Sciatic nerve (tissue), 2 donors: ENCODE measurements at regions not wholly inside any gene's neighbourhood (a gene's known extent, or its start where the extent isn't known, plus 50 kb on each side); places are given as distances from the start of the nearest gene placed in this dataset.
"Not testable (repeated sequence)": the region's sequence is repeated elsewhere in the genome, so short reads cannot be mapped to it uniquely, and the experiment has no call there.

Source experiments
- ATAC-seq: fragments of 200-7000 bp; cut with Tn5 transposase; one replicate; pipeline ENCODE4 v1.9.1; 2020; ENCODE audit warnings: mild to moderate bottlenecking, moderate library complexity
- DNase-seq: peaks from one replicate; pipeline ENCODE4 v3.0.0-alpha.2; 2020; ENCODE audit warnings: low spot score
- intact Hi-C: fragments of 100-400 bp; cut with DNase I; formaldehyde crosslinking; loops from one replicate; pipeline ENCODE4 v1.14.2; 2022
- donor health status: DM: no; HTN: no; CAD: no.
- donor health status: DM: no; HTN: no; CAD: no.

DNA sequence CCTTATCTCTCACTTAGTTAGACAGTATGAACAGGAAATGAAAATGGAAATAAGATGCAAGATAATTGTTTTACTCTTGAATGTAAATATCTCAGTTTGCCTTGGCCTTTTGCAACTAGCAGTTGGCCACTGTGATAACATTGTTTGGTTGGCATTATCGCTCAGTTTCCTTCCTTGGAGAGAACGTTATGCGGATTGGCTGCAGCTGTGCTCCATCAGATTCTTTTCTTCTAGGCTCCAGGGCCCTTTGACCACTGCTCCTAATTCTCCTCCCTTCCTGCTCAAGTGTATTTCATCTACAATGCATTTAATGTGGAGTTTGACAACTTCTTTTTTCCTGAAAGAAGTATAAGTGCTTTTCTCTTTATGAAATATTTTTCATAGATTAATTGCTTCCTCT, 284.2 kb downstream of the ADAMTS20 start:
- intact Hi-C loops, result no loop called here
- DNase-seq (no peak), ATAC-seq (no peak)

DNA sequence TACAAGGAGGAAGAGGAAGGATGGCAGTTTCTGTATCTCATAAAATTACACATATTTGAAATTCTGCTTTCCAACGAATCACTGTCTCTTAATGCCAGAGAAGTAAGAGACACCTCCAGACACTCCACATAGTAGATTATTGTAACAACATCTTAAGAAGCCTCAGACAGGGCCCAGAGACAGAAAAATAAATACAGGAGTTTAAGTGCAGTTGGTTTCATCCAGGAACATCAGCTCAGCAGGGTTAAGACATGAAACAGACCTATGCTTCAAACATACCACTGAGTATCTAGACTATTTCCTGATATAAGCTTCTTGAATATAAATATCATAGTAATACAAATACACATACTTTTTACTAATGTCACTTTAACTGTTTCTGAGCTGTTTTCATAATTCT, 290.3 kb downstream of the ADAMTS20 start:
- DNase-seq, result no peak
- intact Hi-C loops, result no loop called here
- no peak for ATAC-seq

DNA sequence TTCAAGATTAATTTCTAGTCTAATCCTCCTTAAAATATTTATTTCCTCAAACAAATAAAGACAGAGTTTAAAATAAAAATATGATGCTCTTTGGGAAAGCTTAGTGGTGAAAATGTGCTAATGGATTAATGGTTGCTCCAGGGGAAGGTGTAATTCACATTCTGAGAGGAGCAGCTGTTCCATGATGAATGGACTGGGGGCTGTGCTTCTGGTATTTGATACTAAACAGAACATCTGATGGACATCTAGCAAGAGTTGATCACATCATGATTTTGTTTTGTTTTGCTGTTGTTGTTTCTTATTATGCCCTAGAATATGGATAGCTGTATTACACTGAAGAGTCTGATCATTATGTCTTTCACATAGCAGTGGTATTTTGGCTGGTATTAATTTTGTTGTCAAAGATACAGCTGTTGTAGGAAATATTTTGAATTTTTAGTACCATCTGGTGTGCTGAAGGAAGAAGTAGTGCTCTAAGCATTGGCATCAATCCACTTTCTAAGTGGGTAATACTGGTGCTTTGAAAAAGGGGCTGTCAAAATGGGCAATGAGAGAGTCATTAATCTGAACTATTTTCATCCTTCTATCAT, 296.4 kb downstream of the ADAMTS20 start:
- ATAC-seq, result no peak
- intact Hi-C loops, result no loop called here
- no peak for DNase-seq

DNA sequence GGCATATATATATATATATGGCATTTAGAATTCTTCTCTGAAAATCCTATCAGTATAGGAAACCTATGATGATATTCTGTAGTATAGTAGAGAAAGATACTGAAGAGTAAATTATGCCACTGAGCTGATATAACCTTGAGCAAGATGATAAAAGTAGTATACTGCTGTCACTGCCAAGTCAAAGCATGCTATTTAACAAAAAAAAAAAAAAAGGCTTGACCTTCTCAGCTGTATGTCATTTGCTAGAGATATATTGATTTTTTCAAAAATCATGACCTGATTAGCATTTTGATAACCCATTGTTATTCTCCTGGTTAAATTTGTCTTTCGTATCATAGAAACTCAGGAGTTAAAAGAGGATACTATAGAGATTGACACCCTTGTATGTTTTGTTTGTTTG, 299.4 kb downstream of the ADAMTS20 start:
- DNase-seq (no peak), ATAC-seq (no peak)
- intact Hi-C loops, result no loop called here

DNA sequence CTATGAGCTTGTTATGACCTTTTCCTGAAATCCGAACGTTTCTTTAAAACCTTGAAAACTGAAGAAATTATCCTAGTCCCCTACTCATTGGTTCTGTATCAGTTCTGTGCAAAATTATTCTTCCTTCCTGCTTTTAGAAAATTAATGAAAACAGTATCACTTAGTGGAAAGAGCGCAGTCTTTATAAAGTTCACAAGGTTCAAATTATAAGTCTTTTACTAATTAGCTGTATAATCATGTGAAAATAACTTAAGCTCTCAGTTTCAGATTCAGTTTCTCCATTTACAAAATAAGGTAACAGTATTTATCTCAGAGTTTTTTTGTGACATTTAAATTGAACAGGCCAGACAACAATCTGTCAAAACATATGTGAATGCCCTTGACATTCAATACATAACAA, 306.1 kb downstream of the ADAMTS20 start:
- ATAC-seq (no peak), DNase-seq (no peak)
- intact Hi-C loops, result no loop called here

DNA sequence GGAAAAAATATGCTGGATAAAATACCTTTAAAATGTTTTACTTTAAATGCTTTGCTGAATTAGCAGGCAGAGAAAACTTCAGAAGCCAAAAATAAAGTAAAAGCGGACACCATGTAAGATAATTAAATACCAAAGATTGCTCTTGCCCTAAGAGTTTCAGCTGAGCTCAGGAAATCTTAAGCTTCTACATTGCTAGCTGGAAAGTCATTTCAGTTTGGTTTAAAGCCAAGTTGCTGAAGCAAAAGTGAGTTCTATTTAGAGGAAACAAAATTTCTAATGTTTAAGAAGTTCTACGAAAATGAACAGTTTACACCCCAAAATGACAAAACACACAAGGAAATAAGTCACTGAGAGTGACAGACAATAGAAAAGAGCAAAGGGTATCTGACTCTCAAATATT, 310.0 kb downstream of the ADAMTS20 start:
- no peak for ATAC-seq
- DNase-seq, result no peak
- intact Hi-C loops, result no loop called here

DNA sequence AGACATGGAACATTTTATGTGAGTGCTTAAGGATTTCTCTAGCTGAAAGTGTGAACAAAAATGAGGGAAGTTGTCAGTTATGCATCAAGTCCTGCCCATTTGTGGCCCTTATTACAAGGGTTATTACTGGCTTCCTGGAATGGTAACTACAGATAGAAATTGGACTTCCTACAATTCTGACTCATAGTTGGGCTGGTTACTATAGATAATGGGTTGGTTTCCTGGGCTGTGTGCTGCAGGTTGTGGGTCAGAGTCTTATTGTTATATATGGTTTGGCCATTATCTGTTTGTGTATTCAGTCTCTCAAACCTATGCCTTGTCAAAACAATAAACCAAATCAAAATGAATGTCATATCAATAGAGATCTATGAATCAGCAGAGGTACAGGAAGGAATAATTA, 313.7 kb downstream of the ADAMTS20 start:
- ATAC-seq, result no peak
- no peak for DNase-seq
- intact Hi-C loops, result no loop called here

DNA sequence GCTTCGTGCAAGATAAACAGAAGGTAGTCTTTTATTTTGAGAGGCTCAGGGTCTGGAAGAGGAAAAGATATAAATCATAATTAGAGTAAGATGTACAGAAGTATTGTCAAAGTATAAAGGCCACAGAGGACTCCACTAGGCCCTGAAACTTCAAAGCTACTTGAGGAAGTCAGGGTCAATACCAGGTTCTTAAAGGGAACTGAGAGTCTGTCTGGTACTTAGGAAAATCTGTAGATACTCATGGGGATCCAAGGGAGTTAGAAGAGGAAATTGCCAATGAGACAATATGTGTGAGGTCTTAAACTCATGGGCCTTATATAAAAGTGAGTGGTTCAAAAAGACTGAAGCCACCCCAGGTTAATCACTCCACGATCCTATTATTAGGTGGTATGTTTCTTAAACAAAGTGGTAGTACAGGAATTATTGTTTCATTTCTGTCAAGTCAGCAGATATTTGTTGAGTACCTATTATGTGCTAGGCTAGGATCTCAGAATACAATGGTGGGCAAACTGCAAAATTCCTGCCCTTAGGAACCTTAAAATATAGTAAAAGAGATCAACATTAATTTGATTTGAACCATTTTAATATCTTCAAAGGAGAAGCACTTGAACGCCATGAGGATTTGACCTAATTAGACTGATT, 314.6 kb downstream of the ADAMTS20 start:
- intact Hi-C loops, result no loop called here
- no peak for ATAC-seq
- no peak for DNase-seq

DNA sequence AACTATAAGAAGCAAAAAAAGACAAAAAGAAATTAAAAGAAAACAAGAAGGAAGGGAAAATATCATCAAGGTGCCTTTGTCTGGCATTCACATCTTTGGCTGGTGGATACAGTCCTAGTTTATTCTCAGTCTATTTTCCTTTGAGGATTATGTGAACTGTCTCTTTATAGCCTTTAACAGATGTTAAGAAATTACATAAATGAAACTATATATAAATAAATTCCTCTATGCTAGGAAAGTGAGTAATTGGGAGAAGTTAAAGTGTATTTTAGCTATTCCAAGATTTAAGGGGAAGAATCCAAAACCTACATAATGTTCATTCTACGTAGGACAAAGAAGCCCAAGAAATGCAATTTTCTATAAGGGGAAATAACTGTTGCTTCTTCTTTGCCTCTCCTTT, 316.3 kb downstream of the ADAMTS20 start:
- no peak for ATAC-seq
- no peak for DNase-seq
- intact Hi-C loops, result no loop called here

DNA sequence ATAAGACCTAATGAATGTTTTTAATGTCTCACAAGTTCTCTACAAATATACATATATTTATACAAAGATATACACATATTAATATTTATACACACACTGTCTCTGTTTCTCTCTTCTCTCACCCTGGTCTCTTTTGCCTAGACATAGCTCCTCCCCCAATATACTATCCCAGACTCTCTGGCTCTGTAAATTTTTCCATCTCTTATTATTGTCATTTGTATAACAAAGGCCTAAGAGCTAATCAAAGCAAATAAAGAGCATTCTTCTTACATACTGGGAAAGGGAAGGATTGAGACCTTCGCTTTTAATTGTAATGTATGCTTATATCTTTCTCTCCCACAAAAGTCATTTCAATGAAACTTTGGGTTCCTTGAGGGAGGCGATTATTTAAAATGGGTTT, 318.1 kb downstream of the ADAMTS20 start:
- ATAC-seq, result no peak
- intact Hi-C loops, result no loop called here
- no peak for DNase-seq

DNA sequence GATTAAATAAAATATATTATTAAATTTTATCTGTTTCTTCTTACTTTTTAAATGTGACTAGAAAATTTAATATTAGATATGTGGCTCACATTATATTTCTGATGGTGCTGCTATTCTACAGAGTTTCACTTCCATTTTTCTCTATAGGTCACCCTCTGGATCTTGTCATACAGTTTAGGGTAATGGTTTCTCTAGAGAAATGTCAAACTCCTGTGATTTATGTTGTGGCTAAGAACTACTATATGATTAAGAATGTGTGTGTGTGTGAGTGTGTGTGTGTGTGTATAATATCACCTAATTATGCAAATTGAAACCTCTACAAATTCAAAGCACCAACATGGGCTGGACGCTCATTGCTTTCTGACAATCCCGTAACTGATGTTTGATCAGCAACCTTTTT, 325.9 kb downstream of the ADAMTS20 start:
- ATAC-seq, result no peak
- DNase-seq, result no peak
- intact Hi-C loops, result loop anchor here (5.0 kb wide), 1 partner anchor 1694 kb away; no protein-coding TSS in a partner anchor

DNA sequence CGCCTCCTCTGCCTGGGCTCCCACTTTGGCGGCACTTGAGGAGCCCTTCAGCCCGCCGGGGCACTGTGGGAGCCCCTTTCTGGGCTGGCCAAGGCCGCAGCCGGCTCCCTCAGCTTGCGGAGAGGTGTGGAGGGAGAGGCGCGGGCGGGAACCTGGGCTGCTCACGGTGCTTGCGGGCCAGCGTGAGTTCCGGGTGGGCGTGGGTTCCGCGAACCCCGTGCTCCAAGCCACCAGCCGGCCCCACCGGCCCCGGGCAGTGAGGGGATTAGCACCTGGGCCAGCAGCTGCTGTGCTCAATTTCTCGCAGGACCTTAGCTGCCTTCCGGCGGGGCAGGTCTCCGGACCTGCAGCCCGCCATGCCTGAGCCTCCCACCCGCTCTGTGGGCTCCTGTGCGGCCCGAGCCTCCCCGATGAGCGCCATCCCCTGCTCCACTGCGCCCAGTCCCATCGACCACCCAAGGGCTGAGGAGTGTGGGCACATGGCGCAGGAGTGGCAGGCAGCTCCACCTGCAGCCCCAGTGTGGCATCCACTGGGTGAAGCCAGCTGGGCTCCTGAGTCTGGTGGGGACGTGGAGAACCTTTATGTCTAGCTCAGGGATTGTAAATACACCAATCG, 327.7 kb downstream of the ADAMTS20 start:
- not testable (repeated sequence) for ATAC-seq, DNase-seq

DNA sequence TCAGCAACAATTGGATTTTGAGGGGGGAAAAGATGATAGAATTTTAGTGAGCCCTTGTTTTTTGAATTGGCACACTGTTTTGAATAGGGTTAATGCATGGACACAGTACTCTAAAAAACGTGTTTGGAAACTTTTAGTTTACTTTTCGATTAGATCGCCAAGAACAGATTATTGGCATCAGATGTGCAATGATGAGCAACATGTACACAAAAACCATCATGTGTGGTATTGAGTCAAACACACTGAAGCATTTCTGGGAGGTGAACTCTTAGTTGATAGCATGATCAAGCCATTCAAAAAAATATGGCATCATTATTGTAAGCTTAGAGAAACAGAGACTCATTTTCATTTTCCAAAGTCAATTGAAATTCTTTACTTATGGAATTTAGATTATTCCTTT, 329.2 kb downstream of the ADAMTS20 start:
- DNase-seq (no peak), ATAC-seq (no peak)
- intact Hi-C loops, result no loop called here

More for the DNA sequence above, 327.7 kb downstream of the ADAMTS20 start:
- intact Hi-C loops, result not testable (repeated sequence)

DNA sequence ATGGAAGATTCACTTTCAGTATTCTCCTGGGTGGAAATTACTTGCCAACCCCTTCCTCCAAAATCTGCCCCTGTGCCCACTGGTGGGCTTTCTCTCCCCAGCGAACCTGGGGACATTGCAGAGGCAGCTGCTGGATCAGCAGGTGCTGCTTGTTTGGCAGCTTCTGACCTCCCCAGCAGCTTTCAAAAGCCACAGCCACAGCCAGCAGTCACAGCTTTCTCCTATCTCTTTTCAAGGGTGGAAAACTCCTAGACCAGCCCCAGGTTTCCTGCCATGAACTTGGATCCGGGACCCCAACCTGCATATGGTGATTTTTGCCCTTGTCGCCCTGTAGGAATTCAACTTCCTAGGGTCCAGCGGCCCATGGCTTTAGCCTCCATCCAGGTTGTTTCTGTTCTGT, 330.8 kb downstream of the ADAMTS20 start:
- no peak for DNase-seq
- no peak for ATAC-seq
- intact Hi-C loops, result no loop called here

DNA sequence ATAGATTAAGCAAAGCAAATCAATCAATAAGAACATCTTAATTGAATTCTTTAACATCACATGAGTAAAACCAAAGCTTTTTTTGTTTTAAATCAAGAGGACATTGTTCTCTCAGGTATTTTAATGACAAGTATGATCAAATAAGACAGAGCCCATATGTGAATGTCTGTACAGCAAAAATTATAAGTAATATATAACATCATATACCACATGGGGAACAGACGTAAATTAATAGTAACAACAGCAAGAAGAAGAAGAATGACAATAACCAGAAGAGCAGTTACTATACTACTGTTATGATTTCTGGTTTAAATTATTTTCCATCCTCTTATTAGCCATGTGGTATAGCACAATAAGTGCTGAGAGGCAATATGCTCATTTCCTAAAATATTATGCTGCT, 335.5 kb downstream of the ADAMTS20 start:
- intact Hi-C loops, result no loop called here
- ATAC-seq (no peak), DNase-seq (no peak)

DNA sequence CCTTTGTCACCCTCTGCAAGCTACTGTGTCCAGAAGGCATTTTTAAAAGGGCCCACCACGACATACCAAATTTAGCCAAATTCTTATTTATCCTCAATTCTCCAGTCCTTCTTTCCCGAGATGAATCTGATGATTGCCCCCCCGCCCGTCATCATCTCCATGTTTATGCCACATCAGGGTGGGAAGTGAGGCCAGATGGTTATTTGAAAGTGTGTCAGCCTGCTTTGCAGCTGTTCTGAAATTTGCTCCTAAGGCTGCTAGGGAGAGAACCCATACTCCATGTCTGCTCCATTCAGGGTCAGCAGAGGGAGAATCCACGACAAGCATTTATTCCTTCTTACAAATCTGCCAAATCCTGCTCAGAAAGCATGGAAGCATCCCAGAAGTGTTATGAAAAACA, 337.8 kb downstream of the ADAMTS20 start:
- no peak for ATAC-seq
- DNase-seq, result no peak
- intact Hi-C loops, result no loop called here

DNA sequence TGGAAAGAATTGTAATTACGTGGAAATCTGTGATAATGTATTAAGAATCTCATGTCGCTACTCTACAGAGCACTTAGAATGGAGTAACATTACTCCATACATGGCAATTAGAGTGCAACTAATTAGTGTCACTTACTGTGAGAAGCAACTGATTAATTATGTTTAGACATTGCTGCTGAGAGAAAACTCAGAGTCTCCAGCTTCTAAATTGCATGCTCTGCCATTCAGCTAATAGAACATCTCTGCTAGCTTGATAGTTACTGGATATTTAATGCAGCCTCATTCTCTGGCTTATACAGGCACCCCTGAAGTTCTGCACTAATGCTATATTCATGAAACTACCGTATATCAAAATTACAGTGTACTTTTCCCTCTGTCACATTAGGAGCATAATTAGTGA, 338.4 kb downstream of the ADAMTS20 start:
- intact Hi-C loops, result no loop called here
- DNase-seq (no peak), ATAC-seq (no peak)

DNA sequence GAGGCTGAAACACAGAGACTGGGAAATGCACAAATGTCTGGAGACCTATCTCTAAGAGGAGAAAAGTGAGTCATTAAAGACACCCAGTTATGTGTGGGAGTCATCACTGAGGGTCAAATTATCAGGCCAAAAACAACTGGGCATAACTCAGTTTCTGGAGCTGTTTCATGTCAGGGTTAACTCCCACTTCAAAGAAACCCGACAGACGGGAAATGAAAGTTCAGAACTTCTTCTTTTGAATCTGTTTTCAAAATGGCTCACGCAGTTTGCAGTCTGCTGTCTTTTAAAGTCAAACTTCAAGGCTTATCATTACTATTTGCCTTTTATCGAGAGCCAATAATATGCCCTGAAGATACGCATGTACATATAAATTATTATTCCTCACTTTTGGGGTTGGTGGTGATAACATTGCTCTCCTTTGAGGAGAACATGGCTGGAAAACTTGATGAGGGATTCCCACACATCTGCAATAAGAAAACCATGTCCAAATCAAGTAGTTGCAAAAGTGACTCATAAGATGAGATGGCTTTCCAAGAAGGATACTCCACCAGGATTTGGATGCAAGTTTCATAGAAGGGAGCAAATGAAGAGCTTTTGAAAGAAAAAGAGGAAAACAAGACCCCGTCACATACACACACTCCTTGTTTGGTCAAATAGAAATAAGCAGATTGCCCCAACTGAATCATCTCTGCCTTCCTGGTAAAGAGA, 341.4 kb downstream of the ADAMTS20 start:
- intact Hi-C loops, result no loop called here
- ATAC-seq, result peak; percentile 52
- DNase-seq, result no peak

DNA sequence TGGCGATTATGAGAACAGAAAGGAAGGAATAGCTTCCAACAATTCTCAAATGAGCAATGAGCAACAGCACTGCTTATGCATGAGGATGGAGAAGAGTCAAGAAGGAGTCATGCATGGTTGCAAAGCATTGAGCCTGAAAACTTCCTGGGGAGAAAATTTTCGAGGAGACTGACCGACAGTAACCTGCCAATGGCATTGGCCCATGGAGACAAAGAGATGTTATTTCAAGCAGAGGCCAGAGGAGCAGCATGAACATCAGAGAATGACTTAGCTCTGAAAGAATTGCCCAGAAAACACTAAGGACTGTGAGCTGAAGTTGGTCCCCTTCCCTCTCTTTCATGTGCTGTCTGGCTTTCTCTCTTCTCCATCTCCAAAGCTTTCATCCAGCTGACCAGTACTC, 343.4 kb downstream of the ADAMTS20 start:
- ATAC-seq (peak; percentile 94), DNase-seq (peak; percentile 60)
- intact Hi-C loops, result no loop called here

DNA sequence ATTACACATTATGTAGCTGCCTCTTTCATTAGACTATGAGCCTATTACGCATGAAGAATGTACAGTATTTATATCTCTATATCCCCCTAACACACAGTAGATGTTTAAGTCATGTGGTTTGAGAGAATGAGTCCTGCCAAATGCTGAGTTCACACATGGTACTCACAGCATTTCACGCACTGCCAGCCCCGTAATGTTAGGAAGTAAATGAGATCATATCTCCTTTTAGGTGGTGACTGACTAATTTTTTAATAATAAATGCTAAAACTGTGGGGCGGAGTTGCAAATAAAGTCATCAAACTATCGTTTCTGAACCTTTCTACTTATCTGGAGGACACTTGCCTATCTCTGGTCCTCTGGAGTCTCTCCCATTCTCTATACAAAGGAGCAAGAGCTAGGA, 343.8 kb downstream of the ADAMTS20 start:
- ATAC-seq, result no peak
- no peak for DNase-seq
- intact Hi-C loops, result no loop called here
